Activated CD4-positive, alpha-beta T cell treated with anti-CD3 and anti-CD28 coated beads, Interleukin-10, Interleukin-2, amounts not matched to agents 100 ng/mL and 50 ng/mL, durations not matched to agents 16 hours and 8 hours (primary cell): ENCODE measurements at regions not wholly inside any gene's neighbourhood (a gene's known extent, or its start where the extent isn't known, plus 50 kb on each side); places are given as distances from the start of the nearest gene placed in this dataset.

Source experiments
- DNase-seq: peaks from one replicate; pipeline ENCODE4 v3.0.0-alpha.2; 2020

GRCh38 chr5:125263356-125263755 is 516.9 kb upstream of the ZNF608 start:
- DNase-seq, result no peak

- DNase-seq, result no peak
These were observed 519.7 kb upstream of the ZNF608 start for GRCh38 chr5:125266106-125266505.

GRCh38 chr5:125267636-125268248 is 521.3 kb upstream of the ZNF608 start:
- DNase-seq, result no peak

GRCh38 chr5:125269926-125270325 is 523.5 kb upstream of the ZNF608 start:
- DNase-seq, result no peak

- DNase-seq, result no peak
These were observed 525.9 kb upstream of the ZNF608 start for GRCh38 chr5:125272357-125272756.

- no peak for DNase-seq
These were observed 527.8 kb upstream of the ZNF608 start for GRCh38 chr5:125274211-125274610.

GRCh38 chr5:125274938-125275724 is 528.7 kb upstream of the ZNF608 start:
- DNase-seq, result no peak

GRCh38 chr5:125275725-125276090 is 529.3 kb upstream of the ZNF608 start:
- no peak for DNase-seq

GRCh38 chr5:125276096-125276495 is 529.7 kb upstream of the ZNF608 start:
- no peak for DNase-seq

GRCh38 chr5:125277494-125278154 is 531.2 kb upstream of the ZNF608 start:
- DNase-seq, result no peak

- no peak for DNase-seq
These were observed 532.3 kb upstream of the ZNF608 start for GRCh38 chr5:125278711-125279110.

GRCh38 chr5:125281667-125282066 is 535.2 kb upstream of the ZNF608 start:
- DNase-seq, result no peak

- no peak for DNase-seq
These were observed 536.9 kb upstream of the ZNF608 start for GRCh38 chr5:125283372-125283771.

- DNase-seq, result no peak
These were observed 539.8 kb upstream of the ZNF608 start for GRCh38 chr5:125286271-125286670.

GRCh38 chr5:125289606-125290005 is 543.2 kb upstream of the ZNF608 start:
- DNase-seq, result no peak

- no peak for DNase-seq
These were observed 544.5 kb upstream of the ZNF608 start for GRCh38 chr5:125290935-125291334.

GRCh38 chr5:125291447-125291846 is 545.0 kb upstream of the ZNF608 start:
- DNase-seq, result no peak

GRCh38 chr5:125293223-125293622 is 546.8 kb upstream of the ZNF608 start:
- DNase-seq, result no peak

GRCh38 chr5:125293726-125294125 is 547.3 kb upstream of the ZNF608 start:
- DNase-seq, result no peak

GRCh38 chr5:125294844-125295243 is 548.4 kb upstream of the ZNF608 start:
- DNase-seq, result no peak

- DNase-seq, result no peak
These were observed 549.0 kb upstream of the ZNF608 start for GRCh38 chr5:125295405-125295872.

- DNase-seq, result no peak
These were observed 551.8 kb upstream of the ZNF608 start for GRCh38 chr5:125298258-125298657.

GRCh38 chr5:125298746-125299379 is 552.4 kb upstream of the ZNF608 start:
- no peak for DNase-seq

- DNase-seq, result no peak
These were observed 555.3 kb upstream of the ZNF608 start for GRCh38 chr5:125301711-125302110.
